Immature natural killer cell (primary cell): ENCODE measurements at regions not wholly inside any gene's neighbourhood (a gene's known extent, or its start where the extent isn't known, plus 50 kb on each side); places are given as distances from the start of the nearest gene placed in this dataset.
"Not testable (repeated sequence)": the region's sequence is repeated elsewhere in the genome, so short reads cannot be mapped to it uniquely, and the experiment has no call there.

Experiments used
- DNase-seq, 3 donors: peaks; one replicate each; pipeline ENCODE4 v3.0.0; 2022; ENCODE audit warnings: mixed read lengths in 1 of 3
- H3K27ac Mint-ChIP-seq, 6 donors: one replicate each; pipeline ENCODE4 v1.8.0; 2020; ENCODE audit warnings: mixed read lengths in 6 of 6, mild to moderate bottlenecking in 5 of 6, inconsistent platforms in 4 of 6, moderate library complexity in 3 of 6
- H3K27me3 Mint-ChIP-seq, 3 donors: one replicate each; pipeline ENCODE4 v1.8.0; 2020 to 2021; ENCODE audit warnings: low read depth in 3 of 3, mild to moderate bottlenecking in 3 of 3, mixed read lengths in 3 of 3, moderate library complexity in 3 of 3, inconsistent platforms in 1 of 3
- H3K36me3 Mint-ChIP-seq, 3 donors: one replicate each; pipeline ENCODE4 v1.8.0; 2020; ENCODE audit warnings: mixed read lengths in 3 of 3, inconsistent platforms in 2 of 3, mild to moderate bottlenecking in 2 of 3
- H3K4me1 Mint-ChIP-seq, 2 donors: one replicate each; pipeline ENCODE4 v1.8.0; 2020; ENCODE audit warnings: inconsistent platforms in 2 of 2, mild to moderate bottlenecking in 2 of 2, mixed read lengths in 2 of 2, moderate library complexity in 1 of 2
- H3K4me3 Mint-ChIP-seq, 5 donors: one replicate each; pipeline ENCODE4 v1.8.0; 2020; ENCODE audit warnings: mild to moderate bottlenecking in 5 of 5, mixed read lengths in 5 of 5, inconsistent platforms in 3 of 5, moderate library complexity in 3 of 5
- H3K9me3 Mint-ChIP-seq, 6 donors: one replicate each; pipeline ENCODE4 v1.8.0; 2020; ENCODE audit warnings: mild to moderate bottlenecking in 6 of 6, mixed read lengths in 6 of 6, inconsistent platforms in 4 of 6, moderate library complexity in 3 of 6

DNA sequence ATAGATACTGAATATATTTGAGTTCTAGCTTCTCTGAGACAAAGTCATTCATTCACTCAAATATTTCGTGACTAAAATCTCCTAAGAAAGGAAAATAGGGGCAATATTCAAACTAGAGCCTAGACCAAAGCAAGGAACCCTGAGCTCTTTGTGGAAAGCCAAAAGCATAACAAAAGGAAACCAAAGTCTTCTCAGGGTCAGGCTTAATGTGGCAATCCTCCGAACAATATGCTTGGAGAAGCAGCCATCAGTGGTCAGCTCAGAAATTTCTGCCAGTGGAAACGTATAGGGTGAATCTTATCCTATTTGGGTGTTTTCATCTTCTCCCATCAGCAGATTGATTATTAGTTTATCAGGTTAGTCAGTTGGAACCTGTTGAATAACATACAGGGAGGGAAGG is 151.3 kb upstream of the SLC13A1 start:
- Mint-ChIP-seq H3K4me3 (no peak overlapping the region), H3K4me1 (no peaks in the 10 kb centered on the region), H3K27ac (no peak overlapping the region), H3K9me3 (peaks cover 0 to 21% (median 2%) of the 10 kb centered on the region in 6 donors), H3K27me3 (peaks cover 0 to 2% (median 0%) of the 10 kb centered on the region in 3 donors), H3K36me3 (no peaks in the 10 kb centered on the region)
- no peak for DNase-seq

DNA sequence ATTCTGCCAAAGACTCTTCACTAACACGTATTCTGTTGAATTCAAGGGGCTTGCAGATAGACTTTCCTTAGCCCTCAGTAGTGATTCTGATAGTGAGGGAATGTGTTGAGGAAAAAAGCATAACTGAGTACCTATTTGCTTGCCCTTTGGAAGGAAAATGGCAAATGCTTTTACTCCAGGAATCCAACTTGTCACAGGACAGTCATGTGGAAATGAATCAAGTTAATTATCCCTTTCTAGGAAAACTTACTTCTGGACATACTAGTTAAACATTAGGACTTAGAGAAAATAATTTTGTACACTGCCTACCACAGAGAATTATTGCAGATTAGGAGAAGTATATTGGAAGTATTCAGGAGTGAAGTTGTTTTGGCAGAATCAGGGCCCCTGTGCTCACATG is 148.9 kb upstream of the SLC13A1 start:
- Mint-ChIP-seq H3K27me3 (peaks cover 0 to 2% (median 2%) of the 10 kb centered on the region in 3 donors), H3K36me3 (no peaks in the 10 kb centered on the region), H3K9me3 (peaks cover 0 to 26% (median 2%) of the 10 kb centered on the region in 6 donors), H3K4me1 (no peaks in the 10 kb centered on the region), H3K4me3 (no peak overlapping the region), H3K27ac (no peak overlapping the region)
- DNase-seq = no peak

DNA sequence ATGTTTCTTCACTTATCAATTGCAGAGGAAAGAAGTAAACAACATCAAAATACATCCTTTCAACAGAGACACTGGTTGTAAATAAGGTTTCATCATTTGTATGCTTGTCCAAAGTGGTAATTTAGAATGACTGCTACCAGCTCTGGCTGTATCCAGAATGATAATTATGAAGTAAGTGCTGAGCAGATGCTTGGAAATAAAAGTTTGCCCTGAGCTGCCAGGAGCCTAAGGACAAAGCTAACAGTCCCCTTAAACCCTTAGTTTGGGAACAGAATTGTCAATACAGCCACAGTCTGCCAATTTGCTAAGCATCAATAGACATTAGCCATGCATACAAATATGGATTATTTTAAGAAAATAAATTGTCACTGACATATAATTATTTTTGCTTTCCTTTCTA is 147.0 kb upstream of the SLC13A1 start:
- Mint-ChIP-seq H3K9me3 (peaks cover 0 to 32% (median 2%) of the 10 kb centered on the region in 6 donors), H3K4me3 (no peak overlapping the region), H3K36me3 (no peaks in the 10 kb centered on the region), H3K4me1 (no peaks in the 10 kb centered on the region), H3K27ac (no peak overlapping the region), H3K27me3 (peaks cover 0 to 2% (median 0%) of the 10 kb centered on the region in 3 donors)
- DNase-seq = no peak

DNA sequence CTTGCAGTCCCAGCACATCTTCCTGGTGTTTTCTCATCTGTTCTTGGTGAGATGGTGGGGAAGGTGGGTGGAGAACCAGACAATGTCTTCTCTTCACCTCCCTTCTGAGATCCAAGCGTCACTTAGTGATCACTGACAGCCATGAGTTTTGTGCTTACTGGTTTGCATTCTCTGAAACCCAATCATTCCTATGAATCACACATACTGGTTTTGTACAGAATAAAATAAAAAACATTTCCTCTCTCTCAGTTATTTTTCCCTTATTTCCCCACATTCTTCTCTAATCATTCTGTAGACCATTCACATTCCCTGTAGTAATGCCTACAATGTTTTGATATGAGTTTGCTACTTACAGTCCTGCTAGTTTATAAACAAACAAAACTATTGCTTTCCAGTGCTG is 143.8 kb upstream of the SLC13A1 start:
- H3K27ac Mint-ChIP-seq = no peak overlapping the region
- H3K27me3 Mint-ChIP-seq = peaks cover 0 to 2% (median 2%) of the 10 kb centered on the region in 3 donors
- no peaks in the 10 kb centered on the region for H3K36me3 Mint-ChIP-seq
- H3K4me1 Mint-ChIP-seq = no peaks in the 10 kb centered on the region
- DNase-seq = no peak
- peaks cover 0 to 35% (median 6%) of the 10 kb centered on the region in 6 donors for H3K9me3 Mint-ChIP-seq
- no peak overlapping the region for H3K4me3 Mint-ChIP-seq

DNA sequence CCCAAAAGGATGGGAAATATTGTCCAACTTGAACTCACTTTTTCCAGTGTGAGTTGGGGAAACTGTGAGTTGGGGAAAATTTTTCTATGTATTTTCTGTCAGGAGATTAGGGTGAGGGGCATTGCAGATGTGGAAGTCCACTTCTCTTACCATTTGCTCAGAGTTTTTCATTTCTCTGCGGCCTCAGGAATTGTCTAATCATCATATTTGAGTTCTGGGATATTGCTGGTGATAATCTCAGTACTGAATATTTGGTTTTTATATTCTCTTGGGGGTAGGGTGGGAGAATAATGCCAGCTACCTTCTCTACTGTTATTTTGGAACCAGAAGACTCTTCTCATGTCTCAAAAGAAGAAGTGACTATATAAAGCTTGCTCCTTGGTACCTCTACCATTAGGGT is 141.3 kb upstream of the SLC13A1 start:
- Mint-ChIP-seq H3K27me3 (peaks cover 2% of the 10 kb centered on the region in 3 donors), H3K9me3 (peaks cover 0 to 24% (median 5%) of the 10 kb centered on the region in 6 donors), H3K4me3 (no peak overlapping the region), H3K27ac (no peak overlapping the region), H3K4me1 (no peaks in the 10 kb centered on the region), H3K36me3 (no peaks in the 10 kb centered on the region)
- no peak for DNase-seq

DNA sequence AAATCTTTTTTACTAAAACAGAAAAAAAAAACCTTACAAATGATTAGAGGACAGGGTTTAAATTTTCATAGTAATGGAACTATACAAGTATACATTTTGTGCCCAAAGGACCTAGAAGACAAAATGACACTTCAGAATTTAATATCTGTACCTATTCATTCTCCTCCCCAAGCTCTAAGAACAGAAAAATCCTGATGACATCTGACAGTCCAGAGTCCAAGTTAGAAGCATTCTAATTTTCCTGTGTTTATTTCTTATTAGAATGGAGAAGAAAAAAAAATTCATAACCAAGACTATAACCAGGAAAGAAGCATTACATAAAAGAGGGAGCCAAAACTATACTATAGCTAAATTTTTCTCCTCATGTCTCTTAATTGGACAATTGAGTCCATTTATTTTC is 138.9 kb upstream of the SLC13A1 start:
- H3K4me3 Mint-ChIP-seq = no peak overlapping the region
- H3K4me1 Mint-ChIP-seq = no peaks in the 10 kb centered on the region
- peaks cover 0 to 2% (median 2%) of the 10 kb centered on the region in 3 donors for H3K27me3 Mint-ChIP-seq

DNA sequence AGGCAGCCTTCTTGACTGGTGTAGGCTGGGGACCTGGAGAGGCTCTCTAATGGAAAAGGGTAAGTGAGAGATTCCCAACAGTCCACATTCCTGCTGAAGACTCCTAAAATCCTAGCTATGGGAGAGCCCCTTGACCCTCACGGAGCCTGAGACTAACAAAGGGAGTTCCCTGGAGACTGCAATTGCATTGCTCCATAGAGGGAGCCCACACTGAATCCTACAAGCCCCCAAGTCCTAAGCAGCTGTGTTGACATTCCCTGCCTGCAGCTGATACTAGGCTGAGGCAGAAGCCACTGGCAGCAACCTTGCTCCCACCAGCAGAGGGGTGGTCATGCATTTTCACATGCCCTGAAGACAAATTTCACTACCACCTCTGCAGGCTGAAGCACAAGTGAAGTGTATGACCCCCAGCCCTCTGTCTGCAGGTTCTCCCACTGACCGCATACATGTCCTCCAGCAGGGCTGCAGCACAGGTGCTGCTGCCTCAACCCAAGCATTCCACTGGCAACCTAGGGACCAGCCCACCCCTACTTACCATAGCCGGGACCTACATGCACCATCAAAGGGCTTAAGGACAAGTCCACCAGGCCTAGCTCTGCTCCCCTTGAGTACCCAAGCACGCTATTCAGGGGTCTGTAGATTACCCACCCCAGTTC is 130.3 kb upstream of the SLC13A1 start:
- Mint-ChIP-seq H3K4me1 (no peaks in the 10 kb centered on the region), H3K4me3 (no peak overlapping the region), H3K36me3 (peaks cover 0 to under 1% (median 0%) of the 10 kb centered on the region in 3 donors), H3K27ac (no peak overlapping the region), H3K27me3 (no peaks in the 10 kb centered on the region), H3K9me3 (peaks cover 4 to 44% (median 15%) of the 10 kb centered on the region in 6 donors)
- no peak for DNase-seq

More for the DNA sequence above, 138.9 kb upstream of the SLC13A1 start:
- H3K36me3 Mint-ChIP-seq = no peaks in the 10 kb centered on the region
- peaks cover 2 to 27% (median 8%) of the 10 kb centered on the region in 6 donors for H3K9me3 Mint-ChIP-seq
- H3K27ac Mint-ChIP-seq = no peak overlapping the region
- no peak for DNase-seq

DNA sequence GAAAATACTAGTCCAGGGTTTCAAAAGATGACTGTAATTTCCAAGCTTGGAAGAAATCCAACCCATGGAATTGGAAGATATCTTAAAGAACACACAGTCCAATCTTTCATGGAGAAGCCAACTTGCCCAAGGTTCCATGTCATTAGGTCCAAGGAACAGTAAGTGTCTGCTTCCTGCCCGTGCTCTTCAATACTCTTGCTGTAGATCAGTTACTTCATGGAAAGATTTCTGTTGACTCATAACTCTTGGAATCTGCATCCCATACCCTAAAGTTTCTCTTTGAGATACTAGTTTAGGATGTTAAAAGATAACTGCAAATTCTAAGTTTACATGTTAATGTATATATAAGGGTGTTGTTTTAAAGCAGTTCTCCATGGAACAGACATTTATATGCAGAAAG is 127.9 kb upstream of the SLC13A1 start:
- no peak overlapping the region for H3K4me3 Mint-ChIP-seq
- peaks cover 0 to 2% (median 0%) of the 10 kb centered on the region in 3 donors for H3K36me3 Mint-ChIP-seq
- no peaks in the 10 kb centered on the region for H3K4me1 Mint-ChIP-seq
- H3K9me3 Mint-ChIP-seq = peaks cover 7 to 53% (median 14%) of the 10 kb centered on the region in 6 donors
- H3K27ac Mint-ChIP-seq = no peak overlapping the region
- H3K27me3 Mint-ChIP-seq = no peaks in the 10 kb centered on the region
- DNase-seq = no peak

DNA sequence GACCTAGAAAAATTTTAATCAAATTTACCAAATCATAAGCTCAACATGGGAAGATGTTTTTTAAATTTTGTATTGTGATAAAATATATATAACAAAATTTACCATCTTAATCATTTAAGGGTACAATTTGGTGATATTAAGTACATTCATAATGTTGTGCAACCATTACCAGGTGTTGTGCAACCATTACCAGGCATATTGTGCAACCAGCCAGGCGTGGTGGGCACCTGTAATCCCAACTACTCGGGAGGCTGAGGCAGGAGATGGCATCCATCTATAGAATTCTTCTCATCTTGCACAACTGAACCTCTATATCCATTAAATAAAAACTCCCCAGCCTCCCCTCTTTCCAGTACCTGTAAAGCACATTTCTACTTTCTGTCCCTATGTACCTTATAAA is 124.5 kb upstream of the SLC13A1 start:
- no peak for DNase-seq
- no peaks in the 10 kb centered on the region for H3K4me1 Mint-ChIP-seq
- no peak overlapping the region for H3K27ac Mint-ChIP-seq
- peaks cover 6 to 51% (median 19%) of the 10 kb centered on the region in 6 donors for H3K9me3 Mint-ChIP-seq
- H3K27me3 Mint-ChIP-seq = no peaks in the 10 kb centered on the region
- H3K36me3 Mint-ChIP-seq = peaks cover 0 to 2% (median 0%) of the 10 kb centered on the region in 3 donors
- no peak overlapping the region for H3K4me3 Mint-ChIP-seq

DNA sequence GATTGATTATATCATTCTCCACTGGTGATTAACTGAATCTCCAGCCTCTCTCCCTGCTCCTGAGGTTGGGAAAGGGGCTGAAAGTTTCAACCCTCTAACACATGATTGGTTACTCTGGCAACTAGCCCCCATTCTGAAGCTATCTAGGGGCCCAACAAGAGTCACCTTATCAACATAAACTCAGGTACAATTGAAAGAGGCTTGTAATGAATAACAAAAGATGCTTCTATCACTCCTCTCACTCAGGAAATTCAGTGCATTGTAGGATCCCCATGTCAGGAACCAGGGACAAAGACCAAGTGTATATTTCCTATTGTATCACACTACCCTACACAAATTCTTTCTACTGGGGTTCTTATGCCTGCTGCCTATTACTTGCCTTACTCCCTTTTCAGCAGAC is 123.9 kb upstream of the SLC13A1 start:
- no peaks in the 10 kb centered on the region for H3K4me1 Mint-ChIP-seq
- H3K9me3 Mint-ChIP-seq = peaks cover 6 to 48% (median 19%) of the 10 kb centered on the region in 6 donors
- no peak overlapping the region for H3K4me3 Mint-ChIP-seq
- no peak overlapping the region for H3K27ac Mint-ChIP-seq
- peaks cover 0 to 2% (median 0%) of the 10 kb centered on the region in 3 donors for H3K36me3 Mint-ChIP-seq
- no peaks in the 10 kb centered on the region for H3K27me3 Mint-ChIP-seq
- no peak for DNase-seq

DNA sequence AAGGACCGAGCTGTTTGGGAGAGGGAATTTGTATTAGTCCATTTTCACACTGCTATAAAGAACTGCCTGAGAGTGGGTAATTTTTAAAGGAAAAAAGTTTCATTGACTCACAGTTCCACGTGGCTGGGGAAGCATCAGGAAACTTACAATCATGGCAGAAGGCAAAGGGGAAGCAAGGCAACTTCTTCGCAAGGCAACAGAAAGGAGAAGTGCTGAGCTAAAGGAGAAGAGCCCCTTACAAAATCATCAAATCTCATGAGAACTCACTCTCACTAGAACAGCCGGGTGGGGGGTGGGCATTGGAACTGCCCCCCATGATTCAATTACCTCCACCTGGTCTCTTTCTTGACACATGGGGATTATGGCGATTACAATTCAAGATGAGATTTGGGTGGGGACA is 121.8 kb upstream of the SLC13A1 start:
- H3K4me3 Mint-ChIP-seq, H3K4me1 Mint-ChIP-seq, H3K27me3 Mint-ChIP-seq, H3K27ac Mint-ChIP-seq, DNase-seq, H3K36me3 Mint-ChIP-seq: not testable (repeated sequence)
- peaks cover 5 to 46% (median 22%) of the 10 kb centered on the region in 6 donors for H3K9me3 Mint-ChIP-seq

DNA sequence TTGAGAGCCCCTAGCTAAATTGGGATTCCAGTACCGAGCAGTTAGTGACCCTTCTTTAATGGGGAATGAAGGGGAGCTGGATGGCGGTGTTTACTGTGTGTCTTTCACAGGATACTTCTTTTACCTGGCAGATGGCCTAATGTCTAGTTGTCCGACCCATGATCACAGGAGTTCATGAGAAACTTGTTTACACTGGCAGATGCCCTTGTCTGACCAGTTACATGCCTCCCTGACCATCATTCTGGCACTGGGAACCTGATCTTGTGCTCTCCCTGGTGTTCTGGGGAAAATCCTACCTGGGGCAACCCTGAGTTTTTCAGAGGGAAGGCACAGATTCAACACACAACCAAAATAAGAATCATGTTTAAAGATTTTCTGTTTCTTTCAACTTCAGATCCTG is 120.1 kb upstream of the SLC13A1 start:
- H3K4me1 Mint-ChIP-seq = no peaks in the 10 kb centered on the region
- H3K27me3 Mint-ChIP-seq = no peaks in the 10 kb centered on the region
- H3K4me3 Mint-ChIP-seq = no peak overlapping the region
- no peak for DNase-seq
- no peak overlapping the region for H3K27ac Mint-ChIP-seq
- H3K36me3 Mint-ChIP-seq = peaks cover 0 to under 1% (median 0%) of the 10 kb centered on the region in 3 donors
- peaks cover 4 to 45% (median 20%) of the 10 kb centered on the region in 6 donors for H3K9me3 Mint-ChIP-seq

DNA sequence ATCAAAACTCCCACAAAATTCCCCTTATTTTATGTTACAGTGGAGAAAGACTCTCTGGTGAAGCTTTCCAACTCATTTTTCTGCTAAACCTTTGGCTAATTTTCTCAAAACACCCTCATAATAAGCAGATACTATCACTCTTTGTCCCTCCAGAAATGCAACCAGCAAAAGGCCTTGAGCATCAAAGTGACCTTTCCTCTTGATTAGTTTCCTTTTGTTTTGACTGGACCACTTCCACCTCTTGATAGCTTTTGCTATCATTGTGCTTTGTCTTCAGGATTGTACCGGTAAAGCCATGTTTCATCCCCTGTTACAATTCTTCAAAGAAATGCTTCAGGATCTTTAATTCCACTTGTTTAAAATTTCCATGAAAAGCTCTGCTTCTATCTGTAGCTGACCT is 115.1 kb upstream of the SLC13A1 start:
- no peak overlapping the region for H3K4me3 Mint-ChIP-seq

DNA sequence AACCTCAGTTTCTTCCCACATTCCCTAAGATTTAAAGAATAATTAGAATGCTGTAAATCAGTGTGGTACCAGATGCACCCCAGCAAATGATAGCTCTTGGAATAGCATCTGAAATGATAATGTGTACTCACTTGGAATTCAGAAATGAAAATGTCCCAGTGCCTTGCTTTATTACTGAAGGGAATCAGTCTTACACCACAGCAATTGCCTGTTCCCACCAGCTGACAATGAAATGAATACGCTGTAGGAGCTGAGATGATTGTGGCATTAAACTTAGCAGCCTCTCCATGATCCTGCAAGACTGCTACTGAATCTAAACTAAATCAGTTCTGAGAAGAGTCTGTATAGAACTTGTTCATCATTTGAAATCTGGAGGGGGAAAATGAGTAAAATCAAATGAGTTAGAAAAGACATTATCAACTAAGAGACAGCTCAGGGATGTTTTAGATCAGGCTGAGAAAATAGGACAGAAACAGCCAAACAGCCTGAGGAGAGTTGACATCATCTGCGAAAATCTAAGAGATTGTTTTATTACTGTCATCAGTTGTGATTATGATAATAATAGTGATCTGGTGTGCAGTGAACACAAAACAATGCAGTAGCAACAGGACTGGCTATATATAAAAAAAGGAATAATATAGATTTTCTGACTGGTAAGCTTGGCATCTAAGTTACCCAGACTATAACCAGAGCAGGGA is 108.6 kb upstream of the SLC13A1 start:
- no peak overlapping the region for H3K27ac Mint-ChIP-seq
- H3K4me1 Mint-ChIP-seq = no peaks in the 10 kb centered on the region
- H3K27me3 Mint-ChIP-seq = peaks cover 0 to 2% (median 2%) of the 10 kb centered on the region in 3 donors
- DNase-seq = no peak
- H3K36me3 Mint-ChIP-seq = no peaks in the 10 kb centered on the region
- H3K4me3 Mint-ChIP-seq = no peak overlapping the region
- peaks cover 1 to 26% (median 8%) of the 10 kb centered on the region in 6 donors for H3K9me3 Mint-ChIP-seq

More for the DNA sequence above, 115.1 kb upstream of the SLC13A1 start:
- Mint-ChIP-seq H3K27ac (no peak overlapping the region), H3K27me3 (peaks cover 0 to 2% (median 0%) of the 10 kb centered on the region in 3 donors), H3K9me3 (peaks cover 0 to 28% (median 10%) of the 10 kb centered on the region in 6 donors), H3K36me3 (no peaks in the 10 kb centered on the region), H3K4me1 (no peaks in the 10 kb centered on the region)
- no peak for DNase-seq
